HEK293T (cell line): ENCODE measurements at regions not wholly inside any gene's neighbourhood (a gene's known extent, or its start where the extent isn't known, plus 50 kb on each side); places are given as distances from the start of the nearest gene placed in this dataset.

Experiments
- CTCF ChIA-PET: fragments of 350-600 bp; formaldehyde crosslinking; extraction: SDS; loops from one replicate; lab custom pipeline; 2021; ENCODE audit warnings: antibody characterized with exemption, inconsistent platforms; lab: Yijun Ruan, JAX
- POLR2A ChIA-PET: fragments of 350-600 bp; formaldehyde crosslinking; extraction: SDS; loops from one replicate; lab custom pipeline; 2020; ENCODE audit warnings: antibody characterized with exemption, inconsistent platforms; lab: Yijun Ruan, JAX
- DNase-seq: peaks from one replicate; pipeline ENCODE4 v3.0.0; 2012; ENCODE audit warnings: mixed read lengths; ENCODE audit errors: extremely low spot score
- ARNT ChIP-seq: fragments of 450-650 bp; IDR thresholded peaks from 2 replicates; pipeline ENCODE4 v1.6.1; 2017; ENCODE audit warnings: mild to moderate bottlenecking
- BHLHE40 ChIP-seq: fragments of 450-650 bp; IDR thresholded peaks from 2 replicates; pipeline ENCODE4 v1.6.1; 2016; ENCODE audit warnings: mild to moderate bottlenecking, moderate library complexity, borderline replicate concordance
- CTBP1 ChIP-seq: fragments of 450-650 bp; IDR thresholded peaks from 2 replicates; pipeline ENCODE4 v1.6.1; 2016; ENCODE audit warnings: borderline replicate concordance
- ELF4 ChIP-seq: fragments of 450-650 bp; IDR thresholded peaks from 2 replicates; pipeline ENCODE4 v1.6.1; 2017; ENCODE audit warnings: antibody characterized with exemption
- FOXA1 ChIP-seq: fragments of 450-650 bp; IDR thresholded peaks from 2 replicates; pipeline ENCODE4 v1.6.1; 2016; ENCODE audit warnings: mild to moderate bottlenecking
- FOXK2 ChIP-seq: fragments of 450-650 bp; IDR thresholded peaks from 2 replicates; pipeline ENCODE4 v1.6.1; 2016; ENCODE audit warnings: mild to moderate bottlenecking
- FOXM1 ChIP-seq: fragments of 450-650 bp; IDR thresholded peaks from 2 replicates; pipeline ENCODE4 v1.6.1; 2017; ENCODE audit warnings: mild to moderate bottlenecking, borderline replicate concordance
- HDGF ChIP-seq: fragments of 450-650 bp; IDR thresholded peaks from 2 replicates; pipeline ENCODE4 v1.6.1; 2017; ENCODE audit warnings: antibody characterized with exemption, borderline replicate concordance
- L3MBTL2 ChIP-seq: fragments of 450-650 bp; conservative IDR thresholded peaks from 2 replicates; pipeline ENCODE4 v1.6.1; 2016; ENCODE audit warnings: mild to moderate bottlenecking
- LEF1 ChIP-seq: fragments of 450-650 bp; IDR thresholded peaks from 2 replicates; pipeline ENCODE4 v1.6.1; 2017; ENCODE audit warnings: mild to moderate bottlenecking, borderline replicate concordance
- NFRKB ChIP-seq: fragments of 450-650 bp; IDR thresholded peaks from 2 replicates; pipeline ENCODE4 v1.6.1; 2016; ENCODE audit warnings: mild to moderate bottlenecking, moderate library complexity
- SP1 ChIP-seq: fragments of 450-650 bp; IDR thresholded peaks from 2 replicates; pipeline ENCODE4 v1.6.1; 2017
- SUZ12 ChIP-seq: fragments of 450-650 bp; IDR thresholded peaks from 2 replicates; pipeline ENCODE4 v1.6.1; 2016; ENCODE audit warnings: mild to moderate bottlenecking
- TARDBP ChIP-seq: fragments of 450-650 bp; IDR thresholded peaks from 2 replicates; pipeline ENCODE4 v1.6.1; 2016
- ZNF384 ChIP-seq: fragments of 450-650 bp; IDR thresholded peaks from 2 replicates; pipeline ENCODE4 v1.6.1; 2016
- TF ChIP-seq, protein P1 (sequence below): fragments of 450-650 bp; IDR thresholded peaks from 2 replicates; pipeline ENCODE4 v1.6.1; 2016

DNA sequence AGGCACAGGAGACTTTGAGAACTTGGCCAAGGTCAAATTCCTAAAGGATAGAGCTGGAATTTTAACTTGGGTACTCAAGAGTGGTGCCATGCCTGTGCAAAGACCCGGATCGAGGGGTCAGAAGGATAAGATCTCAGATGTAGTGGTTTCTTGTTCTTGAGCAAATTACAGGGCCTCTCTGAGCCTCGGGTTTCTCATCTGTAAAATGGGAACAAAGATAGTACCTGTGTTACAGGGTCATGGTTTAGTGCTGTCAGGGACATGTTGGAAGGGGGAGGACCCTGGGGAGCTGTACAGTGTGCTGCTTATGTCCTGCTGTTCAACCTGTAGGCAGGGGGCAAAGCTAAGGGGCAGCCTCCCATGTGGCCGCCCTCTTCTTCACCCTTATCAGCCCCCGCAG lies 173.5 kb upstream of the HAAO start:
- DNase-seq, result no peak
- ChIA-PET POLR2A (no interaction called here), CTCF (no interaction called here)
- TF ChIP-seq LEF1, result no peak
- TF ChIP-seq TARDBP, result no peak
- TF ChIP-seq FOXM1, result no peak
- TF ChIP-seq HDGF, result no peak
- no peak for TF ChIP-seq FOXA1

- TF ChIP-seq ARNT (no peak), SP1 (no peak), HDGF (no peak), SUZ12 (no peak), FOXA1 (no peak), FOXM1 (no peak), LEF1 (no peak), CTBP1 (no peak), ELF4 (no peak), BHLHE40 (no peak)
- TF ChIP-seq, protein P1, sequence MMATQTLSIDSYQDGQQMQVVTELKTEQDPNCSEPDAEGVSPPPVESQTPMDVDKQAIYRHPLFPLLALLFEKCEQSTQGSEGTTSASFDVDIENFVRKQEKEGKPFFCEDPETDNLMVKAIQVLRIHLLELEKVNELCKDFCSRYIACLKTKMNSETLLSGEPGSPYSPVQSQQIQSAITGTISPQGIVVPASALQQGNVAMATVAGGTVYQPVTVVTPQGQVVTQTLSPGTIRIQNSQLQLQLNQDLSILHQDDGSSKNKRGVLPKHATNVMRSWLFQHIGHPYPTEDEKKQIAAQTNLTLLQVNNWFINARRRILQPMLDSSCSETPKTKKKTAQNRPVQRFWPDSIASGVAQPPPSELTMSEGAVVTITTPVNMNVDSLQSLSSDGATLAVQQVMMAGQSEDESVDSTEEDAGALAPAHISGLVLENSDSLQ, result no peak
- DNase-seq, result no peak
- POLR2A ChIA-PET, result no interaction called here
- CTCF ChIA-PET, result interaction anchor here (0.7 kb wide), 1 partner anchor 206 kb away, joined by 3 read pairs; no protein-coding TSS in a partner anchor
Measured at GRCh38 chr2:42965196-42965595, 172.8 kb upstream of the HAAO start.

GRCh38 chr2:42964439-42965083 lies 172.2 kb upstream of the HAAO start:
- CTCF ChIA-PET, result interaction anchor here (0.7 kb wide), 1 partner anchor 207 kb away, joined by 3 read pairs; no protein-coding TSS in a partner anchor
- POLR2A ChIA-PET, result no interaction called here

DNA sequence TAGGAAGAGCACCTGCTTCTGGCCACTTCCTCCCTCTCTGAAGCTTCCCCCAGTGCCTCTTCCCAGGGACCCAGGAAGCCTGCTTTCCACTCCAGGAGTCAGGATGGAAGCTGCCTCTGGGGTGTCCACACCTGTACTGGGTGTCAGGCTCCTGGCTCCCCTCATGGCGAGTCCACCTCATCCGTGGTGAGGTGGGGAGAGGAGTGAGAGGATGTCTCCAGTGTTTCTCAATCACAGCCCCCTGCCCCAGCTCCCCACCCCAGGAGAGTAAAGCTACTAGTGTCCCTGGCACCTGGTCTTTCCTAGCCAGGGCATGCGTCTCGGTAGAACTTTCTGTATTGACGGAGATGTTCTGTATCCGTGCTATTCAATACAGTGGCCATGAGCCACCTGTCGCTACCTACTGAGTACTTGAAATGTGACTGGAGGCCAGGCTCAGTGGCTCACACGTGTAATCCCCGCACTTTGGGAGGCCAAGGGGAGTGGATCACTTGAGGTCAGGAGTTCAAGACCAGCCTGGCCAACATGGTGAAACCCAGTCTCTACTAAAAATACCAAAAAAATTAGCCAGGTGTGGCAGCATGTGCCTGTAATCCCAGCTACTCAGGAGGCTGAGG lies 171.2 kb upstream of the HAAO start:
- POLR2A ChIA-PET, result no interaction called here

More at GRCh38 chr2:42964439-42965083, 172.2 kb upstream of the HAAO start:
- TF ChIP-seq L3MBTL2 (no peak), ZNF384 (no peak), SP1 (no peak), LEF1 (no peak), ARNT (no peak), NFRKB (no peak), ELF4 (no peak), FOXM1 (no peak), HDGF (no peak), SUZ12 (no peak), FOXK2 (no peak), TARDBP (no peak), FOXA1 (no peak), BHLHE40 (no peak), CTBP1 (no peak)
- TF ChIP-seq, protein P1, result no peak
- no peak for DNase-seq

GRCh38 chr2:42962508-42962953 lies 170.1 kb upstream of the HAAO start:
- ChIA-PET CTCF (interaction anchor here (0.5 to 0.9 kb wide), 2 partner anchors 34 to 62 kb away, joined by 3 read pairs; no protein-coding TSS in a partner anchor), POLR2A (interaction anchor here (0.6 kb wide), 1 partner anchor 13 kb away, joined by 3 read pairs; no protein-coding TSS in a partner anchor)
- DNase-seq, result no peak
- TF ChIP-seq L3MBTL2, result no peak
- TF ChIP-seq FOXK2, result no peak
- no peak for TF ChIP-seq CTBP1
- no peak for TF ChIP-seq ZNF384
- TF ChIP-seq FOXA1, result no peak
- TF ChIP-seq ARNT, result no peak
- no peak for TF ChIP-seq TARDBP
- TF ChIP-seq BHLHE40, result no peak
- no peak for TF ChIP-seq HDGF
- TF ChIP-seq, protein P1, result no peak
- TF ChIP-seq FOXM1, result no peak
- no peak for TF ChIP-seq LEF1

More for the DNA sequence above, 171.2 kb upstream of the HAAO start:
- CTCF ChIA-PET, result interaction anchor here (0.9 kb wide), 1 partner anchor 61 kb away, joined by 3 read pairs; no protein-coding TSS in a partner anchor
- DNase-seq, result no peak
- no peak for TF ChIP-seq BHLHE40
- TF ChIP-seq FOXA1, result no peak
- no peak for TF ChIP-seq ELF4
- no peak for TF ChIP-seq HDGF
- no peak for TF ChIP-seq SP1
- TF ChIP-seq, protein P1, result no peak
- no peak for TF ChIP-seq NFRKB
- no peak for TF ChIP-seq ARNT
- no peak for TF ChIP-seq FOXM1
- TF ChIP-seq TARDBP, result no peak
